Panc1 (cell line): ENCODE measurements at regions not wholly inside any gene's neighbourhood (a gene's known extent, or its start where the extent isn't known, plus 50 kb on each side); places are given as distances from the start of the nearest gene placed in this dataset.

Experiments
- ATAC-seq: fragments of 200-7000 bp; cut with Tn5 transposase; 2 replicates; pipeline ENCODE4 v1.9.1; 2020; ENCODE audit warnings: mild to moderate bottlenecking, moderate library complexity
- BruUV-seq: library from RNA; stranded (reverse); fragments of 400-500 nt; replicated peaks from 2 replicates; lab custom pipeline; 2021; lab: Mats Ljungman, UMichigan
- CTCF ChIA-PET: fragments of 300-600 bp; sonication (Branson Sonifier 250); formaldehyde crosslinking; loops from one replicate; lab custom pipeline; 2022; ENCODE audit warnings: antibody characterized with exemption; lab: Charles Lee
- POLR2A ChIA-PET: fragments of 300-600 bp; sonication (Branson Sonifier 250); formaldehyde crosslinking; loops from one replicate; lab custom pipeline; 2022; ENCODE audit warnings: antibody characterized with exemption; lab: Charles Lee
- DNase-seq: peaks from one replicate; pipeline ENCODE4 v3.0.0-alpha.2; 2010; ENCODE audit warnings: low read depth, low spot score
- H3K27ac ChIP-seq: 2 replicates; pipeline ENCODE4 v1.5.1; 2011; ENCODE audit warnings: mild to moderate bottlenecking, low read length, inconsistent platforms
- H3K27me3 ChIP-seq: fragments of 200-500 bp; sonication (Bioruptor generic); 2 replicates; pipeline ENCODE4 v1.6.0; 2014; ENCODE audit warnings: low read length, inconsistent platforms; ENCODE audit not compliant: control insufficient read depth, insufficient read depth
- H3K36me3 ChIP-seq: fragments of 200-500 bp; sonication (Bioruptor generic); 2 replicates; pipeline ENCODE4 v1.5.1; 2014; ENCODE audit warnings: inconsistent platforms, mild to moderate bottlenecking, low read length, moderate library complexity; ENCODE audit not compliant: control insufficient read depth, insufficient read depth
- H3K4me1 ChIP-seq: 2 replicates; pipeline ENCODE4 v1.5.1; 2011; ENCODE audit warnings: inconsistent platforms, mild to moderate bottlenecking, low read length, moderate library complexity; ENCODE audit not compliant: control insufficient read depth, insufficient read depth
- H3K4me3 ChIP-seq, 2 experiments: 2 replicates each; pipeline ENCODE4 v1.5.1; 2011 to 2012; ENCODE audit warnings: low read depth in 2 of 2, low read length in 2 of 2, mild to moderate bottlenecking in 2 of 2, inconsistent platforms in 1 of 2, moderate library complexity in 1 of 2
- H3K9me3 ChIP-seq: fragments of 200-500 bp; sonication (Bioruptor generic); 2 replicates; pipeline ENCODE4 v1.5.1; 2014; ENCODE audit warnings: low read depth, mild to moderate bottlenecking, inconsistent platforms, low read length, moderate library complexity; ENCODE audit not compliant: control insufficient read depth, insufficient read depth
- POLR2AphosphoS5 ChIP-seq: IDR thresholded peaks from 2 replicates; pipeline ENCODE4 v1.6.1; 2012; ENCODE audit warnings: mild to moderate bottlenecking, low read depth, low read length, moderate library complexity
- SIN3A ChIP-seq: IDR thresholded peaks from 2 replicates; pipeline ENCODE4 v1.6.1; 2012; ENCODE audit warnings: low read depth, mild to moderate bottlenecking, low read length, moderate library complexity, borderline replicate concordance; ENCODE audit not compliant: insufficient read depth
- TCF7L2 ChIP-seq: IDR thresholded peaks from 2 replicates; pipeline ENCODE4 v1.6.1; 2011; ENCODE audit warnings: mild to moderate bottlenecking, low read depth, low read length, inconsistent platforms
- in situ Hi-C: cut with HindIII; loops from 2 replicates; pipeline ENCODE4 v1.10.0; 2016; ENCODE audit warnings: low sequenced_read_pairs, low pct_unique_long_range_greater_than_20kb
- intact Hi-C: fragments of 100-400 bp; cut with micrococcal nuclease; formaldehyde crosslinking; loops from one replicate; pipeline ENCODE4 v1.10.0; 2022; ENCODE audit not compliant: unreplicated experiment
- TF ChIP-seq, protein P1 (sequence below): fragments of 450-650 bp; IDR thresholded peaks from 2 replicates; pipeline ENCODE4 v1.5.1; 2017; ENCODE audit warnings: mild to moderate bottlenecking
- TF ChIP-seq, protein P2 (sequence below), 2 experiments: IDR thresholded peaks; 2 replicates each; pipeline ENCODE4 v1.6.1; 2011 to 2012; ENCODE audit warnings: low read depth in 2 of 2, control low read depth in 1 of 2, low read length in 1 of 2, mild to moderate bottlenecking in 1 of 2, moderate library complexity in 1 of 2; ENCODE audit not compliant: insufficient read depth in 1 of 2

GRCh38 chr18:22309191-22309590 is 108.5 kb downstream of the CTAGE1 start:
- no peaks in the 10 kb centered on the region for H3K36me3 ChIP-seq
- H3K4me3 ChIP-seq, result no peak overlapping the region
- DNase-seq (no peak), ATAC-seq (no peak)
- peaks cover 11% of the 10 kb centered on the region; the same call in 1 of the 2 replicates for H3K27me3 ChIP-seq
- POLR2A ChIA-PET, result no interaction called here
- CTCF ChIA-PET, result no interaction called here
- no peak overlapping the region for H3K27ac ChIP-seq
- H3K4me1 ChIP-seq, result no peaks in the 10 kb centered on the region
- H3K9me3 ChIP-seq, result no peaks in the 10 kb centered on the region
- in situ Hi-C loops (no loop called here), intact Hi-C loops (no loop called here)
- no TSS peak for BruUV-seq
- TF ChIP-seq TCF7L2, result no peak

- intact Hi-C loops, result no loop called here
- Histone ChIP-seq H3K4me3 (no peak overlapping the region), H3K36me3 (no peaks in the 10 kb centered on the region), H3K27me3 (peaks cover 13% of the 10 kb centered on the region; the same call in 1 of the 2 replicates), H3K9me3 (no peaks in the 10 kb centered on the region), H3K4me1 (no peaks in the 10 kb centered on the region), H3K27ac (no peak overlapping the region)
- CTCF ChIA-PET, result no interaction called here
- DNase-seq, result no peak
- in situ Hi-C loops, result no loop called here
- TF ChIP-seq SIN3A (no peak), POLR2AphosphoS5 (no peak), TCF7L2 (no peak)
- TF ChIP-seq, protein P1, sequence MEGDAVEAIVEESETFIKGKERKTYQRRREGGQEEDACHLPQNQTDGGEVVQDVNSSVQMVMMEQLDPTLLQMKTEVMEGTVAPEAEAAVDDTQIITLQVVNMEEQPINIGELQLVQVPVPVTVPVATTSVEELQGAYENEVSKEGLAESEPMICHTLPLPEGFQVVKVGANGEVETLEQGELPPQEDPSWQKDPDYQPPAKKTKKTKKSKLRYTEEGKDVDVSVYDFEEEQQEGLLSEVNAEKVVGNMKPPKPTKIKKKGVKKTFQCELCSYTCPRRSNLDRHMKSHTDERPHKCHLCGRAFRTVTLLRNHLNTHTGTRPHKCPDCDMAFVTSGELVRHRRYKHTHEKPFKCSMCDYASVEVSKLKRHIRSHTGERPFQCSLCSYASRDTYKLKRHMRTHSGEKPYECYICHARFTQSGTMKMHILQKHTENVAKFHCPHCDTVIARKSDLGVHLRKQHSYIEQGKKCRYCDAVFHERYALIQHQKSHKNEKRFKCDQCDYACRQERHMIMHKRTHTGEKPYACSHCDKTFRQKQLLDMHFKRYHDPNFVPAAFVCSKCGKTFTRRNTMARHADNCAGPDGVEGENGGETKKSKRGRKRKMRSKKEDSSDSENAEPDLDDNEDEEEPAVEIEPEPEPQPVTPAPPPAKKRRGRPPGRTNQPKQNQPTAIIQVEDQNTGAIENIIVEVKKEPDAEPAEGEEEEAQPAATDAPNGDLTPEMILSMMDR, result no peak
- TF ChIP-seq, protein P2, sequence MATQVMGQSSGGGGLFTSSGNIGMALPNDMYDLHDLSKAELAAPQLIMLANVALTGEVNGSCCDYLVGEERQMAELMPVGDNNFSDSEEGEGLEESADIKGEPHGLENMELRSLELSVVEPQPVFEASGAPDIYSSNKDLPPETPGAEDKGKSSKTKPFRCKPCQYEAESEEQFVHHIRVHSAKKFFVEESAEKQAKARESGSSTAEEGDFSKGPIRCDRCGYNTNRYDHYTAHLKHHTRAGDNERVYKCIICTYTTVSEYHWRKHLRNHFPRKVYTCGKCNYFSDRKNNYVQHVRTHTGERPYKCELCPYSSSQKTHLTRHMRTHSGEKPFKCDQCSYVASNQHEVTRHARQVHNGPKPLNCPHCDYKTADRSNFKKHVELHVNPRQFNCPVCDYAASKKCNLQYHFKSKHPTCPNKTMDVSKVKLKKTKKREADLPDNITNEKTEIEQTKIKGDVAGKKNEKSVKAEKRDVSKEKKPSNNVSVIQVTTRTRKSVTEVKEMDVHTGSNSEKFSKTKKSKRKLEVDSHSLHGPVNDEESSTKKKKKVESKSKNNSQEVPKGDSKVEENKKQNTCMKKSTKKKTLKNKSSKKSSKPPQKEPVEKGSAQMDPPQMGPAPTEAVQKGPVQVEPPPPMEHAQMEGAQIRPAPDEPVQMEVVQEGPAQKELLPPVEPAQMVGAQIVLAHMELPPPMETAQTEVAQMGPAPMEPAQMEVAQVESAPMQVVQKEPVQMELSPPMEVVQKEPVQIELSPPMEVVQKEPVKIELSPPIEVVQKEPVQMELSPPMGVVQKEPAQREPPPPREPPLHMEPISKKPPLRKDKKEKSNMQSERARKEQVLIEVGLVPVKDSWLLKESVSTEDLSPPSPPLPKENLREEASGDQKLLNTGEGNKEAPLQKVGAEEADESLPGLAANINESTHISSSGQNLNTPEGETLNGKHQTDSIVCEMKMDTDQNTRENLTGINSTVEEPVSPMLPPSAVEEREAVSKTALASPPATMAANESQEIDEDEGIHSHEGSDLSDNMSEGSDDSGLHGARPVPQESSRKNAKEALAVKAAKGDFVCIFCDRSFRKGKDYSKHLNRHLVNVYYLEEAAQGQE (IDR thresholded peaks at IDR 0.05; ENCODE audit: insufficient read depth in 1 of 2, low read depth in 2 of 2, low read length in 1 of 2), result no peak
- POLR2A ChIA-PET, result no interaction called here
- no peak for ATAC-seq
- no TSS peak for BruUV-seq
Observed at GRCh38 chr18:22307528-22307927, 110.2 kb downstream of the CTAGE1 start.

DNA sequence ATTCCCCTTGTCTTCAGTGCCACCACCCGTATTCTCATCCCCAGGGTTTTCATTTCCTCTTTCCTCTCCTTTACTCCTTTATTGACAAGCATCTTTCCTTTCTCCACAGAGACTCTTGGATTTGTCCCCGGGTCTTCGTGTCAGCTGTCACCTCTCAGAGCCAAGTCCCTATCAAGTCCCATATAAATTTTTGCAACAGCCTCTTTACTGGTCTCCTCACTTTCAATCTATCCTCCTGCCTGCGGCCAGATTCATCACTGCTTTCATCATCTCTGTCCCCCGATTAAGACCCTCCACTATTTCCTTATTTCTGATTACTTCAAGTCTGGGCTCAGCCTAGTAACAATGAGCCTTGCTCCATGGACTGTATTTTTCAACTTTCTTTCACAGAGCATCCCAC is 113.8 kb downstream of the CTAGE1 start:
- BruUV-seq, result no TSS peak
- DNase-seq, result no peak
- in situ Hi-C loops (no loop called here), intact Hi-C loops (no loop called here)
- no peak for ATAC-seq
- Histone ChIP-seq H3K9me3 (no peaks in the 10 kb centered on the region), H3K27me3 (peaks cover 5% of the 10 kb centered on the region; the same call in 1 of the 2 replicates), H3K4me1 (no peaks in the 10 kb centered on the region), H3K27ac (no peak overlapping the region), H3K36me3 (no peaks in the 10 kb centered on the region), H3K4me3 (no peak overlapping the region)
- TF ChIP-seq POLR2AphosphoS5 (no peak), TCF7L2 (no peak), SIN3A (no peak)
- TF ChIP-seq, protein P2 (IDR thresholded peaks at IDR 0.05; ENCODE audit: insufficient read depth in 1 of 2, low read depth in 2 of 2, low read length in 1 of 2), result no peak
- TF ChIP-seq, protein P1, result no peak
- POLR2A ChIA-PET, result no interaction called here
- CTCF ChIA-PET, result interaction anchor here (0.6 kb wide), 1 partner anchor 257 kb away, joined by 3 read pairs; no protein-coding TSS in a partner anchor
